GM18517 (cell line): ENCODE measurements at regions not wholly inside any gene's neighbourhood (a gene's known extent, or its start where the extent isn't known, plus 50 kb on each side); places are given as distances from the start of the nearest gene placed in this dataset.

Source experiments
- ATAC-seq: cut with Tn5 transposase; IDR thresholded peaks from one replicate; pipeline ENCODE4 v1.9.1; 2021; ENCODE audit warnings: mild to moderate bottlenecking, moderate library complexity; ENCODE audit not compliant: unreplicated experiment

DNA sequence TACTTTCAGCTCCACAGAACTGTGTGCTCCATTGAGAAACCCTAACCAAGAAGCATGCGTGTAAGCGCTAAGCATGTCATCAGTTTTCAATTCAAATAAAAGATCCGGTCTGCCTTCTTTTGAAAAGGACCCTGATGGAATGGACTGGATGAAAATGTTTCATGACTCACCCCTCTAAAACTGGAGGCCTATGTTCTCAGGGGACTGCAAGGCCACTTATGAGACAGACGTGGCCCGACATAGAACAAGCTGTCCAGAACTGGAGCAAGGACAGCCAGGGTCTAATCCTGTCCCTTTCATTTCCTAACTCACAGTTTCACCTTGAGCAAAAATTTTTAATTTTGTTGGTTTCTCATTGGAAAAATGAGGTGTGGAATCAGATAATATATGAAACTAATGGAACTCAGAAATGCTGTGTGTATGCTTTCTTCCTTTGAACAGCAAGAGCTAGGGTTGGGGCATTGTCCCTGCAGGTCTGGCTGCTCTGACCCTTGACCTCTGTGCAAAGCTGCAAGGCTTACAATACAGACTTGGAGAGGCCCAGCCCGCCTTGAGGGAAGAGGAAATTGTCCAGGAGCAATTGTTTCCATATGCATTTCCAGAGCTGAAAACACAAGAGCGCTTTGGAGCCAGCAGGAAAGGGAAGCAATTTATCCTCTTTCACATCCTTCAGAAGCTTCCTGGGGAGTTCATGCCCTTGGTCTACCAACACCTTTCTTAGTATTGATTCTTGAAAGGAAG, 553.4 kb upstream of the KLF12 start:
- no peak for ATAC-seq

DNA sequence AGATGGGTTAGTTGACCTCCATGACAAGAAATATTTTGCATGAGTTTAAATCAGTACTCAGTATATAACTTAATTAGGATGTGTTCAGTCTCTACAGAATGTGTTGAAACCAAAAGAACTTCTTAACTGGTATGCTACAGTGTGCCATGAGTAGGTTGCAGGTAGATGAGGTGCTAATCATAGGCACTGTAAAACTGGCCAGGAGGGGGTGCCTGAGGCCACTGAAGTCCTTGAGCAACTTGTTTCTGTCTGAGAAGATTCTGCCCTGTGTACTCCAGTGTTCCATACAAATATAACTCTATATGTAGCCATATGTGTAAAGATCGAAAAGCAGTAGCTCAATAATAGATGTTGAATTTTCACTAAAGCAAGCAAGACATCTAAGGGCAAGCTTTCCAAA, 549.2 kb upstream of the KLF12 start:
- no peak for ATAC-seq

DNA sequence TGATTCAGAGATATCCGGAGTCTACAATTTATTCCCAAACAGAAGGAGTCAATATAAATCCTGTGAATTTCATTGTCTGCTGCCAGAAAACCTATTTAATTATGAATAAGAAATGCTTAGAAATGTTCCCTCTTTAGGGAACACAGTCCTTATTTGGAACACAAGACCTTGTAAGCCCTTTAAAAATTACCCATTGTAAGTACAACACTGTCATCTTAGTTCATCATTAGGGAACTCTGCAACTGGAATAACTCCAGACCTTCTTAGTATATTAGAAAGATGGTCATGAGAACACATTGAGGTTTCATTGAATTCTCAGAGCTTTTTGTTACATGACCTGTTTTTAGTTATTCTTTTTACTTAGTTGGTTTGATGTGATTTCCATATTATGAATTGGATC, 548.5 kb upstream of the KLF12 start:
- ATAC-seq: no peak

DNA sequence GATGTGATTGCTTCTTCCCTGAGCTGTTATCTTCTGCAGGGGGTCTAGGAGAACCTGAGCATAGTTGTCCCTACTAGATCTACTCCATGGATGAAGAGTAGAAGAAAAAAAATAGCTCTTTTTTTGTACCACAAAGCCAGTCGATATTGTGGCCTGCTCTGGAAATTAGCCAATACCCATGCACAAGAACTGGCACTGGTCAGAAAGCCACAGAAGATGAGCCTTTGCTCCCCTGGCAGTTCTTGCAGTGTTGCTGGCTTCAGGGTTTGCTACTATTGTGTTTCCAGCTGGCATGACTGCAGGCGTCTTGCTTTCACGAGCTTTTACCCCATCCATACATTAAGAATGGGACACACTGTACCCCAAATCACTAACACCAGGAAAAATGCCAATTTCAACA, 547.7 kb upstream of the KLF12 start:
- ATAC-seq: no peak

DNA sequence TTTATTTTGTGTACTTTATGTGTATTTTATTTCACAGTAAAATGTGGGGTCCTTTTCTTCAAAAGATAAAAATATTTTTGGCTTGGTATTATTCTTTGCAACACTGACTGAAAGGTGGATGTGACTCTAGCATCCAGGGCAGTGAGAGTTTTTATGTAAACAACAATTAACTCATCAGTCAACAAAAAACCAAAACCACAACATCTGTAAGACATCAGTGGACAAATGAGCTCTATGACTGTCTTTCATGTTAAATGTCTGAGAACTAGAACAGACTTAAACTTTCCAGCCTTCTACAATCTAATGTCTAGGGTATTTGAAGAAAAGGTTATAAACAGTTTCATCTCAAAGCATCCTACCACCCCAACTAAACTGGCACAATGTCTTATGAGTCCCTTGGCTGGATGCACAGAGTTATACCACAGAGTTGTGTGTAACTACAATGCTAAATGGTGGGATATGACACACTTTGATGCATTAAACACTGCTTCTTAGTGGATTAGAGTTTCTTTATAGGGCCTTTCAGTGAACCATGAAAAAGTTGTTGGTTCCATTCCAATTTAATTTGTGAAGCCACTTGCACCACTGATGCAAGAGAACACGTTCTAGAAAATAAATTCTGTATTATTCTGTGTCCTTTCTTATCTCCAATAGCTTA, 544.2 kb upstream of the KLF12 start:
- no peak for ATAC-seq

DNA sequence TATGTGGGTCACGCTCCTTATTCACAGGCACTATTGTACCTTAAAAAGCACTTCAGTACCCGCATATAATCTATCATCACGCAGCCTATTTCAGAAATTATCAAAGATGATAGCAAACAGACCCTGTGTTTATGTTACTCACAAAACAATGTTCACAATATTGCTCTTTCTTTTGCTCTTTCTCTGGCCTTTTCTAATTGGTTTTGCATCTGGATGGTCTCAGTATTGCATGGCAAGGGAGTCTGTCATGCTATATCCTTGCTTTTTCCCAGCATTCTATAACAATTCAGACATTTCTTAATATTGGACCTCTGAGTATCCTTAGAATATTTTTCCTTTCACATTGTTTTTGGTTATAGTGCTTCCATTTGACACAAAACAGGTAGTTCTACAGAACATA, 541.8 kb upstream of the KLF12 start:
- ATAC-seq: no peak

DNA sequence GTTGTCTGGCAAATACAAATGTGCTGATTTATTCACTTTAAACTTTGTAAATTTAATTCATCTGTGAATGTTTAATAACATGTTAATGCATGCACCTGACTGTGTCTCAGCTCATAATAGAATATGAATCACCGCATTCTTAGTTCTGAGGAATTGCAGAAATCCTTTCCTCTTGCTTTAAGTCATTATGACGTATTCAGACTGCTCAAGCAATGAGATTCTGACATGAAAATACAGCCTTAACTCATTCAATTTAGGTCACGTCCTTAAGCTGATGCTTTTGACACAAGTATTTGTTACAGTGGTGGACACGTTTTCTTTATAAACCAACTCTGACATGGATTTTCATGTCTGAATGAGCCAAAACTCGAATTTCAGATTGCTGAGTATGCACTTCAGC, 541.0 kb upstream of the KLF12 start:
- ATAC-seq: no peak

DNA sequence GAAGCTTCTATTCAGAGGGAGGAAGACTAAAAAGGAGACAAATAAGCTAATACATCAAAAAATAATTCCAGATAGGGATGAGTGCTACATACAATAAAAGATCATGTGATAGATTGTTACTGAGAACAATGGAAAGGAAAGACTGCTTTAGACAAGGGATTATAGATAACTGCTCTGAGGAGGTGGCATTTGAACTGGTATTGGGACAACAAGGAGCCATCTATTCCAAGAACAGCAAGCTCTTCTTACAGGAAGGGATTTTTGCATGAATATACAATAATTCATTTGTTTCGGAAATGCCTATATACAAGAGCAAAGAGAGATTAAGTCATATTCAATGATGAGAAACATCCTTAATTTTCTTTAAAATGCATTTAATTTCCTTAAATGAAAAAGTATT, 540.5 kb upstream of the KLF12 start:
- no peak for ATAC-seq

DNA sequence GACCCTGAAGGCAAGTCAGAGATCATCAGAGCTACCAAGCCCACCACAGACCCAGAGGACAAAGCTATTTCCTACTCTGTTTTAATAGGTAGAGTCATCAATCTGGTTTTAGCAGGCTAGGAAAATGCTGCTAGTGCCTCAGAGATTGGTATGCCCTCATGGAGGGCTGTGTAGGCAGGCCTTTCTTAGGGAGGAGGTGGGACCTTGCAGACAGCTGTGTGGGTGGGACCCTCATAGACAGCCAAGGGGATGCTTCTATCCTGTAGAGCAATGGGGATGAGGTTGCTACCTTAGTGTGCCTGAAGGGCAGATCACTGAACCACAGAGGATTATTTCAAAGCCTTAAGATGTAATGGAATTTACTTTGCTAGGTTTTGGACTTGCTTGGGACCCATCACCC, 534.9 kb upstream of the KLF12 start:
- no peak for ATAC-seq

DNA sequence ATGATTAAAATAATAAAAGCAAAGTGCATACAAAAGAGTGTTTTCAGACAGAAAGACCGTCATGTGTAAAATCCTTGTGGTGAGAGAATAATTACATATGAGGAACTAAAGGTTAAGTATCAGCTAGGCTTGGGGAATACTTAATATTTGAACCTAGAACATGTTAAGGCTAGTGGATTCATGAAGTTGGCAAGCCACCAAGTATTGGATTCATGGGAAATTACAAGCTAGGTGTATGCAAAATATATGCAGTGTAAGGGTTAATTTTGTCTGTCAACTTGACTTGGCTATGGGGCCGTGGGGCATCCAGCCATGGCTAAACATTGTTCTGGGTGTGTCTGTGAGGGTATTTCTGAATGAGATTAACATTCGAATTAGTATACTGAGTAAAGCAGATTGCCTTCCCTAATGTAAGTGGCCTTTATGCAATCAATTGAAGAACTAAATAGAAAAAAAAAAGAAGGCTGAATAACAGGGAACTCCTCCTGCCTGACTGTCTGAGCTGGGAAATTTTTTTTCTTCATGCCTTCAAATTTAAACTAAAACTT, 533.5 kb upstream of the KLF12 start:
- no peak for ATAC-seq

DNA sequence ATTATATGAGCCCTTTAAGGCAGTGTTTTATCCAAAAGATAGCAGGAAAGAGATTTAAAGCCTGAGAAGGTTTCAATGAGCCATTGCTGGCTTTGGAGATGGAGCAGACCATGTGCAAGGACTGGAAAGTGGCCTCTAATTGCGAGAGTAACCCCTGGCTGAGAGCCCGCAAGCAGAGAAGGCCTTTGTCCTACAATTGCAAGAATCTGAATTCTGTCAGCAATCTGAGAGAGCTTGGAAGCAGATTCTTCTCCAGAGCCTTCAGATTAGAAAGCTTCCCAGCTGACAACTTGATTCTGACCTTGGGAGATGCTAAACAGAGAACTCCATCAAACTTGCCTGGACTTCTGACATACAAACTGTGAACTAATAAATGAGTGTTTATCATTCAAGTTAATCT, 528.7 kb upstream of the KLF12 start:
- no peak for ATAC-seq

DNA sequence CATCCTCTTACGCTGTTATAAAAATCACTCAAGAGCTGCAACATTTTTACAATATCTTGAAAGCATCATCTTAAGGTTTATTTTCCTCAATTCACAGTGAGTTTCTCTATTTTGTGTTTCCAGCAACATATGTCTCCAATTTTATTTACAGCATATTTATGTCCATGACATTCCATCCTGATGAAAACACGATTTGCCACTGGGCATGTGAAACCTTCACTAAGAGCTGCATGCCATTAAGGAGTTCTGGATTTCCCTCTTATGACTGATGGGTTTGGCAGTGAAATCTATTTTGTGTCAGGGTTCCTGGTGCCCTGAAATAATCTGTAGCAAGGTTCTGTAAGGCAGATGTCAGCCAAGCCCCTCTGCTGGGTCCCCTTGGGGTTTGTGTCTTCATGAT, 527.6 kb upstream of the KLF12 start:
- ATAC-seq: no peak

DNA sequence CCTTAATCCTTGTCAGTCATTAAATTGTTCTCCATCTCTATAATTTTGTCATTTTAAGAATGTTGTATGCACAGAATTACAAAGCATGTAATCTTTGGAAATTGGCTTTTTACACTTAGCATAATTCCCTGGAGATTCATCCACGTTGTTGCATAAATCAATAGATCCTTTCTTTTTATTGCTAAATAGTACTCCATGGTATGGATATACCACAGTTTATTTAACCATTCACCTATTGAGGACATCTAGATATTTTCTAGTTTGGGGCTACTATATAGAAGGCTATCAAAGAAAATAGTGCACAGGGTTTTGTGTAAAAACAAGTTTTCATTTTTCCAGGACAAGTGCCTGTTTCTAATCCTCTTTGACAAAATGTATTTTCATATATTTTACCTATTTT, 523.6 kb upstream of the KLF12 start:
- no peak for ATAC-seq

DNA sequence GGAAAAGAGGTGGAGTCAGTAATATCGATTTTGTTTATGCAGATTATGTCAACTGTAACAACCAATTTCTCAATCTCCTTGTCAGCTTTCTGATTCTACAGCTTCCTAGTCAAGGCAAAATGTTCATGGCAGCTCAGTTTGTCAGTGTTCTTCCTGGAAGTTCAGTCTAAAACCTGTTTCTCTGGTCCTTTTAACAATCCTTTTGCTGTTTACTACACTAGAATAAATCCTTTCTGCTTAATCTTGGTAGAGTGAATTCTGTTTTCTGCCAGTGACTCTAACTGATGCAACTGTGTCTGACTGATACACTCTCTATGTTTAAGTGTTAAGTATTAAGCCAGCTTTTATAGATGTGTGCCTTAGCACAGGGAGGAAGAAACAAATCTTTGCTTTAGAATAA, 516.9 kb upstream of the KLF12 start:
- no peak for ATAC-seq

DNA sequence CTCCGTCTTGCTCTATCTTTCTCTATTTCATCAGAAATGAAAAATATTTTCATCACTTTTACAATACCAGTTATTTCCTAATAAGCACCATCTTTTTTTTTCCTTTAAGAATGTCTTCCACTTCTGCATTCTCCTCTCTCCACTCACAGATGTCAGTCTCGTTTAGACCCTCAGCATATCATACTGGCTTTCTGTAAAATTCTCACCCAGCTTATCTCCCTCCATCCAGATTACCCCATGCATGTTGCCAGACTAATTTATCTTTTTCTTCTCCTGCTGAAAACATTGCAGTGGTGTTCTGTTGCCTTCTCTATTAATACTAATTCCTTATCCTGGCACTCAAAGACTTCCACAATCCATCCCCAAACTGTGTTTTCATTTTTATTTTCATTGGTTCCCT, 513.8 kb upstream of the KLF12 start:
- no peak for ATAC-seq

DNA sequence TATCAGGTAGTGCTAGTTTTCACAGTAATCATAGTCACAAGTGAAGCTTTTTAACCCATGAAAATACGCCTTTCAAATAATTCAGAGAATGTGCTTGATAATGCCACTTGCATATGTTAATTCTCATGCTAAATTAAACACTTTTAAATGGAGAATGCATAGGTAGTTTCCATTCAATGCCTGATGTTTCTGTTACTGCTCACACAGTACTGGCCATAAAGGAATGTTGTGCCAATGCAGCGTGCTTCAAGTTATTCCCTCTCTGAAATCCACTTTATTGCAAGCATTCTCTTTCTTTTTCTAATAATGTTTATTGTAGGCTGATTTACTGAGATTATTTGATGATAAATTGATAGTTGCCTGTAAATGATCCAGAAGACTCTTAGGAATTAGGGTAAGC, 513.0 kb upstream of the KLF12 start:
- ATAC-seq: no peak

DNA sequence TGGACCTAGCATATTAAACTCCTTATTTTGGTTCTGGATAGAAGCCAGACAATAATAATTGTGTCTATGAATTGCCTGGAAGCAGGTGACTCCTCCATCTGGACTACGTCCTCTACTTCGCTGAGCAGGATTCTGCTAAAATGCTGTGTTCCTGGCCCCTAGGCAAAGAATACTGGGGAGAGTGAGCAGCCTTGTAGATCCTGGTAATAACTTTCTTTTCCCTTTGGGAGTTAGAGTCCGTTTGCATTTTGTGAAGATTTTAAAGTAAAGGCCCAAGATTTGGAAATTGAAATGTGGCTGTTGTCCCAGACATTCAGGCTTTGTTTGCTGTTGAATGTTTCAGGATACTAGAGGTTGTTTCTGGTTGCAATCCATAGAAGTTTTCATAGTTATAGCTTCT, 511.9 kb upstream of the KLF12 start:
- ATAC-seq: no peak

DNA sequence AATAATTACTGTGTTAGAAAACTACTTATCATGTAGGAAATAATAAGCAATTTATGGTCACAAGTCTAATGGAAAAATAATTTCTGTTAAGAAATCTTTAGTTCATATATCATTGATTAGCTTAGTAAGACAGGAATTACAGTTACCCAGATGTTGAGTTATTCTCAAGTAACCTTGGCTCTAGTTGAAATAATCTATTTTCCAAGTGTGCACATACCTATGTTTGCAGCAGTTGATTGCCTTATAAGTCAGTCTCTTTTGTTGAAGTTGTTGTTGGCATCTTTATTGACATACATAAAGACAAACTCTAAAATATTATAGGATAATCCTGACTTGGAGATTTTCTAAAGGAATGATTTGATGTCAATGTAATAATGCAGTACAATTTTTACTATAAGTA, 511.4 kb upstream of the KLF12 start:
- ATAC-seq: no peak

DNA sequence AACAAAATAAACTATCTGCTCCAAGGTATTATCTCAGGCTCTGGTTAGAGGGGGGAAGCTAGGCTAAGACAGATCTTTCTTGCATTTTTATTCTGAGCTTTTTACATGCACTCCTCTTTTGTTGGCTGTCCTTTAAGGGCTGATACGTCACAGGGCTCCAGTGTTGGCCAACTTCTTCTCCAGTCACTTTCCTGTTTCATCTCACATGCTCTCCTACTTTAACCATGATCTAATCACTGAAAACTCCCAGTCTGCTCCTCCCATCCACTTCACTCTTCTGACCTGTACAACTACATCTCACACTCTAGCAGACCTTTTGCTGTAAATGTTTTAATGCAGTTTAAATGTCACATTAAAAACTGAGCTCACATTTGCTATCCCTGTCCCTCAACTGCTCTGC, 510.0 kb upstream of the KLF12 start:
- ATAC-seq: no peak

DNA sequence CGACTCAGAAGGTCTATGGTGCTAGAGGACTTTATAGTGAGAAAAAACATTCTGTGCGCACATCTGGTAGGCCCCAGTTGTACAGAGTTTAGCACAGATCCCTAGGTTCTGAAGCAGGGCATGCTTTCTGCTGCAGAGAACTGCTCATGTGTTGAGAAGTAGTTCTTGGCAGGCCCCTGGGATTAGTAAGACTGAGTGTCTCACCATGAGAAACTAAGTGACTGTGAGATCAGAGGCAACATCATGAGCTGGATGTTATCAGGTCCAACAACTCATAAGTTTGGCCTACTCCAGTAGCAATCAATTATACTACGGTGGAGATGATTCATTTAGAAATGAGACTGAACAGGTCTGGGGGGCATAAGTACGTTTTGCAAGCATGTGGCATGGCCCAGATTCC, 507.4 kb upstream of the KLF12 start:
- no peak for ATAC-seq

DNA sequence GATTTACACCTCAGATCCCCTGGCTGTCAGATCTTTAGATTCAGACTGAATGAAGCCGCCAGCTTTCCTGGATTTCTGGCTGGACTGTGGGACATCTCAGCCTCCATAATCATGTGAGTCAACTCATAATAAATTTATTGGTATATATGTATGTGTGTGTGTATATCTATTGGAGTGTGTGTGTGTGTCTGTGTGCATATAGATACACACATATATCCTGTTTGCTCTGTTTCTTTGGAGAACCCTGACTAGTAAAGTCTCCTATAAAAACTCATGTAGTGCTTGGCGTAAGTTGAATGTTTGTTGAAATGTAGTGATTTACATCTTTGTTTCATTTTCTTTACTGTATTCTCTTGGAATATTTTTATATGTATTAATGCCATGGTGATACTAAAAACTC, 499.5 kb upstream of the KLF12 start:
- ATAC-seq: no peak

DNA sequence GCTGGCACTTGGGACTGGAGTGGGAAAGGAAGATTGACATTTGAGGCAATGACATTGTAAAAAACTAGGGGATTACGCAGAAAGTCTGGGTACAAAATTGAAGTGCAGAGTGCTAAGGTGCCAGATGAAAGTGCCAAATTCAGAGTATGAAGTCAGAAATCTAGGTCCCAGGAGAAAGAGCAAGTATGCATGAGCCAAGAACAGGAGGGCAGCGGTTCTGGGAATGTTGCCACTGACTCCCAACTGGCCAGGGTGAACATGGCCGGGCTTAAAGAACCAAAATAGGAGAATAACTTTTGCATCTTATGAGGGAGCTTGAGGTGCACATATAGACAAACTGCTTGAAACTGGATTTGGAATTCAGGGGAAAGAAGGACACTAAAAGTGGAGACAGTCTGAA, 495.8 kb upstream of the KLF12 start:
- ATAC-seq: no peak

DNA sequence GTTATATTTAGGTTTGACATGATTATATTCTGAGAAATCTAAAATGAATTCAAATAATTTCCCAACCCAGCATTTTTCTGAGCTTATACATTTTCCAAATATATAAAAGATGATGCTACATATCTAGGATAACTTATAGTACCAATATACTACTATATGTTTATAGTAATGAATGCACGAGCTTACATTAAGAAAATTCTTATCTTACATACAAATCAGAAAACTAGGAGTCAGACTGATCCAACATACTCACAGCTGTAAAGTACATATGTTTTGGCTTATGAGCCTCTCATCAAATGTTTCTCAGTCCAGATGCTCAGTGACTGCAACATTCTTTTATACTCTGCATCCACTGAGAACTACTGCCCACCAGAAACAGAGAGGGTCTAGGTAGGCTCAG, 491.3 kb upstream of the KLF12 start:
- no peak for ATAC-seq
